SK-N-SH (cell line): ENCODE measurements at regions not wholly inside any gene's neighbourhood (a gene's known extent, or its start where the extent isn't known, plus 50 kb on each side); places are given as distances from the start of the nearest gene placed in this dataset.

Experiments used
- CTCF ChIA-PET: fragments of 300-600, 350-600 bp; formaldehyde crosslinking; extraction: SDS; loops from one replicate; lab custom pipeline; 2021; lab: Yijun Ruan, JAX
- POLR2A ChIA-PET: fragments of 350-600 bp; sonication (Branson Sonifier 250); formaldehyde crosslinking; extraction: SDS; loops from one replicate; lab custom pipeline; 2020; ENCODE audit warnings: antibody characterized with exemption, inconsistent platforms; lab: Yijun Ruan, JAX
- DNase-seq: peaks from one replicate; pipeline ENCODE4 v3.0.0; 2012
- H2AFZ ChIP-seq: fragments of 200-600 bp; sonication (generic); 2 replicates; pipeline ENCODE4 v1.8.1; 2016; ENCODE audit warnings: antibody characterized with exemption, mild to moderate bottlenecking, low read depth
- H3F3A ChIP-seq: fragments of 200-600 bp; sonication (generic); replicated peaks from 2 replicates; pipeline ENCODE3; 2016; ENCODE audit warnings: antibody characterized with exemption, mild to moderate bottlenecking; ENCODE audit not compliant: insufficient read depth
- H3K27ac ChIP-seq, 2 experiments: fragments of 200-500 bp in 1 of 2; fragments of 200-600 bp in 1 of 2; sonication (Bioruptor generic) in 1 of 2; sonication (generic), shearing (Covaris generic) in 1 of 2; 2 replicates each; pipeline versions ENCODE4 v1.5.1 to v1.6.1; 2014 to 2016; ENCODE audit warnings: low read depth in 2 of 2, inconsistent platforms in 1 of 2, low read length in 1 of 2, mild to moderate bottlenecking in 1 of 2, mixed read lengths in 1 of 2
- H3K27me3 ChIP-seq: fragments of 200-600 bp; sonication (generic), shearing (Covaris generic); 2 replicates; pipeline ENCODE4 v1.6.1; 2016; ENCODE audit warnings: mixed run types; ENCODE audit not compliant: insufficient read depth
- H3K36me3 ChIP-seq, 2 experiments: fragments of 200-500 bp in 1 of 2; fragments of 200-600 bp in 1 of 2; sonication (Bioruptor generic) in 1 of 2; sonication (generic) in 1 of 2; replicated peaks in 1 of 2; 2 replicates each; pipeline versions ENCODE3 to v1.5.1; 2014 to 2016; ENCODE audit warnings: low read length in 1 of 2, mild to moderate bottlenecking in 1 of 2; ENCODE audit not compliant: insufficient read depth in 2 of 2, control insufficient read depth in 1 of 2
- H3K4me1 ChIP-seq, 2 experiments: fragments of 200-500 bp in 1 of 2; fragments of 200-600 bp in 1 of 2; sonication (Bioruptor generic) in 1 of 2; sonication (generic), shearing (Covaris generic) in 1 of 2; 2 replicates each; pipeline versions ENCODE4 v1.5.1 to v1.6.1; 2014 to 2016; ENCODE audit warnings: low read depth in 1 of 2, low read length in 1 of 2, mixed run types in 1 of 2; ENCODE audit not compliant: insufficient read depth in 2 of 2, control insufficient read depth in 1 of 2
- H3K4me2 ChIP-seq: fragments of 200-600 bp; sonication (generic), shearing (Covaris generic); 2 replicates; pipeline ENCODE4 v1.6.1; 2017; ENCODE audit warnings: mixed run types
- H3K4me3 ChIP-seq, 2 experiments: fragments of 200-500 bp in 1 of 2; fragments of 200-600 bp in 1 of 2; sonication (Bioruptor generic) in 1 of 2; sonication (generic), shearing (Covaris generic) in 1 of 2; 2 replicates each; pipeline versions ENCODE4 v1.5.1 to v1.8.1; 2014 to 2016; ENCODE audit warnings: low read depth in 2 of 2, inconsistent platforms in 1 of 2, low read length in 1 of 2, mild to moderate bottlenecking in 1 of 2, mixed read lengths in 1 of 2, moderate library complexity in 1 of 2
- H3K79me2 ChIP-seq: fragments of 200-600 bp; sonication (generic); 2 replicates; pipeline ENCODE4 v1.8.1; 2017; ENCODE audit warnings: mild to moderate bottlenecking; ENCODE audit not compliant: insufficient read depth
- H3K9ac ChIP-seq: fragments of 200-600 bp; sonication (generic); 2 replicates; pipeline ENCODE4 v1.6.1; 2017; ENCODE audit warnings: mixed run types
- H3K9me2 ChIP-seq: fragments of 200-600 bp; sonication (generic); 2 replicates; pipeline ENCODE4 v1.6.1; 2017; ENCODE audit warnings: mixed run types
- H3K9me3 ChIP-seq: fragments of 200-600 bp; sonication (generic); 2 replicates; pipeline ENCODE4 v1.6.1; 2017; ENCODE audit warnings: mixed run types, mild to moderate bottlenecking, moderate library complexity
- H4K20me1 ChIP-seq: fragments of 200-600 bp; sonication (generic); 2 replicates; pipeline ENCODE4 v1.6.1; 2017; ENCODE audit warnings: mild to moderate bottlenecking, mixed run types; ENCODE audit not compliant: insufficient read depth
- CHD2 ChIP-seq: fragments of 150-350 bp; IDR thresholded peaks from 2 replicates; pipeline ENCODE4 v1.6.1; 2018; ENCODE audit warnings: low read length; ENCODE audit not compliant: partially characterized antibody
- ELF1 ChIP-seq: IDR thresholded peaks from 2 replicates; pipeline ENCODE4 v1.4.0; 2012
- EP300 ChIP-seq, 2 experiments: IDR thresholded peaks; 2 replicates each; pipeline versions ENCODE4 v1.4.0 to v1.6.1; 2012; ENCODE audit warnings: borderline replicate concordance in 1 of 2, low read depth in 1 of 2, low read length in 1 of 2
- EZH2phosphoT487 ChIP-seq: fragments of 200-600 bp; sonication (generic); IDR thresholded peaks from 2 replicates; pipeline ENCODE4 v1.6.1; 2017; ENCODE audit warnings: low read depth, mixed run types, mild to moderate bottlenecking, antibody characterized with exemption, moderate library complexity, borderline replicate concordance
- FOSL2 ChIP-seq: IDR thresholded peaks from 2 replicates; pipeline ENCODE4 v1.4.0; 2012; ENCODE audit warnings: low read depth, mild to moderate bottlenecking, moderate library complexity, borderline replicate concordance
- FOXJ3 ChIP-seq: sonication (generic); formaldehyde crosslinking; IDR thresholded peaks from 2 replicates; pipeline ENCODE4 v1.5.1; 2020; ENCODE audit warnings: mild to moderate bottlenecking, missing genetic modification reagents
- JUND ChIP-seq: IDR thresholded peaks from 2 replicates; pipeline ENCODE4 v1.4.0; 2012
- MXI1 ChIP-seq: IDR thresholded peaks from 2 replicates; pipeline ENCODE4 v1.6.1; 2012; ENCODE audit warnings: mild to moderate bottlenecking, low read depth, low read length, improper control_type of control experiment
- NRF1 ChIP-seq: IDR thresholded peaks from 2 replicates; pipeline ENCODE4 v1.6.1; 2012; ENCODE audit warnings: low read depth, mild to moderate bottlenecking, low read length
- RCOR1 ChIP-seq: fragments of 150-350 bp; IDR thresholded peaks from 2 replicates; pipeline ENCODE4 v1.6.1; 2017; ENCODE audit warnings: antibody characterized with exemption, low read length
- RFX5 ChIP-seq: IDR thresholded peaks from 2 replicates; pipeline ENCODE4 v1.6.1; 2012; ENCODE audit warnings: mild to moderate bottlenecking, improper control_type of control experiment, low read length
- RXRA ChIP-seq: IDR thresholded peaks from 2 replicates; pipeline ENCODE4 v1.4.0; 2012; ENCODE audit warnings: low read depth, mild to moderate bottlenecking, borderline replicate concordance
- SIN3A ChIP-seq: IDR thresholded peaks from 2 replicates; pipeline ENCODE4 v1.6.1; 2012; ENCODE audit warnings: low read depth, mild to moderate bottlenecking, low read length, moderate library complexity, borderline replicate concordance
- TAF1 ChIP-seq: IDR thresholded peaks from 2 replicates; pipeline ENCODE4 v1.6.1; 2012; ENCODE audit warnings: low read depth, mild to moderate bottlenecking, low read length, moderate library complexity, borderline replicate concordance
- TEAD4 ChIP-seq: IDR thresholded peaks from 2 replicates; pipeline ENCODE4 v1.4.0; 2012; ENCODE audit warnings: mild to moderate bottlenecking, borderline replicate concordance; ENCODE audit not compliant: insufficient read depth
- WGBS: methylation state at CpG from one replicate; pipeline ENCODE4 v1.1.6; 2017; ENCODE audit warnings: low lambda C conversion rate; 5-methylcytosine and 5-hydroxymethylcytosine counted together
- TF ChIP-seq, protein P1 (sequence below): IDR thresholded peaks from 2 replicates; pipeline ENCODE4; 2012
- TF ChIP-seq, protein P2 (sequence below): IDR thresholded peaks from 2 replicates; pipeline ENCODE4 v1.6.1; 2012; ENCODE audit warnings: mild to moderate bottlenecking, low read depth, low read length, moderate library complexity
- TF ChIP-seq, protein P3 (sequence below): IDR thresholded peaks from 2 replicates; pipeline ENCODE4 v1.4.0; 2012; ENCODE audit warnings: low read depth, borderline replicate concordance
- TF ChIP-seq, protein P4 (sequence below): IDR thresholded peaks from 2 replicates; pipeline ENCODE4 v1.4.0; 2012; ENCODE audit warnings: low read depth, borderline replicate concordance

DNA sequence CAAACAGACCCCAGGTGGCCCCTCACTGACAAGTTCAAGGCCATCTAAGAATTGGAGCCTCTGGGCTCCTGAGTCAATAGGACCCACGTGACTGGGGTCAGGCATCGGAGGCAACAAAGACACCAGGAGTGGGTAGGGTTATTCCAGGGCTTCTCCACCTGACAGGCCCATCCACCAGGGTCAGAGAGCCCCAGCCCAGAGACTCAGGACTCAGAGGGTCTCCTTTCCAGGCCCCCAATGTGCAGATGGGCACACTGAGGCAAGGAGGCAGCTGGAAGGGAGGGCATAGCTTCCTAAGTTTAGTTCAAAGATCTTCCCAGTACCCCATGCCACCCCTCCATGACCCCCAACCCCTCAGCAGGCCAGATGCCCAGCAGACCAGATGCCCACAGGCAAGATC is 388.6 kb downstream of the MATN1 start:
- no peaks in the 10 kb centered on the region for H3K27me3 ChIP-seq
- no peaks in the 10 kb centered on the region for H4K20me1 ChIP-seq
- H3K4me2 ChIP-seq = no peak overlapping the region
- WGBS = 0% methylated on average over 1 of the region's 2 CpGs
- no peak overlapping the region for H3K9ac ChIP-seq
- H3K9me3 ChIP-seq = no peaks in the 10 kb centered on the region
- POLR2A ChIA-PET = no interaction called here
- H3F3A ChIP-seq = no peaks in the 10 kb centered on the region
- TF ChIP-seq, protein P1, sequence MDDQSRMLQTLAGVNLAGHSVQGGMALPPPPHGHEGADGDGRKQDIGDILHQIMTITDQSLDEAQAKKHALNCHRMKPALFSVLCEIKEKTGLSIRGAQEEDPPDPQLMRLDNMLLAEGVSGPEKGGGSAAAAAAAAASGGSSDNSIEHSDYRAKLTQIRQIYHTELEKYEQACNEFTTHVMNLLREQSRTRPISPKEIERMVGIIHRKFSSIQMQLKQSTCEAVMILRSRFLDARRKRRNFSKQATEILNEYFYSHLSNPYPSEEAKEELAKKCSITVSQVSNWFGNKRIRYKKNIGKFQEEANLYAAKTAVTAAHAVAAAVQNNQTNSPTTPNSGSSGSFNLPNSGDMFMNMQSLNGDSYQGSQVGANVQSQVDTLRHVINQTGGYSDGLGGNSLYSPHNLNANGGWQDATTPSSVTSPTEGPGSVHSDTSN = no peak
- TF ChIP-seq JUND = no peak
- no peak for TF ChIP-seq RCOR1
- TF ChIP-seq EP300 (IDR thresholded peaks at IDR 0.05; ENCODE audit: borderline replicate concordance in 1 of 2, low read depth in 1 of 2, low read length in 1 of 2) = no peak
- no peak for TF ChIP-seq TAF1
- no peak for TF ChIP-seq RFX5
- no peak for TF ChIP-seq NRF1
- TF ChIP-seq TEAD4 = no peak
- no peak for TF ChIP-seq SIN3A
- TF ChIP-seq, protein P2, sequence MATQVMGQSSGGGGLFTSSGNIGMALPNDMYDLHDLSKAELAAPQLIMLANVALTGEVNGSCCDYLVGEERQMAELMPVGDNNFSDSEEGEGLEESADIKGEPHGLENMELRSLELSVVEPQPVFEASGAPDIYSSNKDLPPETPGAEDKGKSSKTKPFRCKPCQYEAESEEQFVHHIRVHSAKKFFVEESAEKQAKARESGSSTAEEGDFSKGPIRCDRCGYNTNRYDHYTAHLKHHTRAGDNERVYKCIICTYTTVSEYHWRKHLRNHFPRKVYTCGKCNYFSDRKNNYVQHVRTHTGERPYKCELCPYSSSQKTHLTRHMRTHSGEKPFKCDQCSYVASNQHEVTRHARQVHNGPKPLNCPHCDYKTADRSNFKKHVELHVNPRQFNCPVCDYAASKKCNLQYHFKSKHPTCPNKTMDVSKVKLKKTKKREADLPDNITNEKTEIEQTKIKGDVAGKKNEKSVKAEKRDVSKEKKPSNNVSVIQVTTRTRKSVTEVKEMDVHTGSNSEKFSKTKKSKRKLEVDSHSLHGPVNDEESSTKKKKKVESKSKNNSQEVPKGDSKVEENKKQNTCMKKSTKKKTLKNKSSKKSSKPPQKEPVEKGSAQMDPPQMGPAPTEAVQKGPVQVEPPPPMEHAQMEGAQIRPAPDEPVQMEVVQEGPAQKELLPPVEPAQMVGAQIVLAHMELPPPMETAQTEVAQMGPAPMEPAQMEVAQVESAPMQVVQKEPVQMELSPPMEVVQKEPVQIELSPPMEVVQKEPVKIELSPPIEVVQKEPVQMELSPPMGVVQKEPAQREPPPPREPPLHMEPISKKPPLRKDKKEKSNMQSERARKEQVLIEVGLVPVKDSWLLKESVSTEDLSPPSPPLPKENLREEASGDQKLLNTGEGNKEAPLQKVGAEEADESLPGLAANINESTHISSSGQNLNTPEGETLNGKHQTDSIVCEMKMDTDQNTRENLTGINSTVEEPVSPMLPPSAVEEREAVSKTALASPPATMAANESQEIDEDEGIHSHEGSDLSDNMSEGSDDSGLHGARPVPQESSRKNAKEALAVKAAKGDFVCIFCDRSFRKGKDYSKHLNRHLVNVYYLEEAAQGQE = no peak
- TF ChIP-seq, protein P3, sequence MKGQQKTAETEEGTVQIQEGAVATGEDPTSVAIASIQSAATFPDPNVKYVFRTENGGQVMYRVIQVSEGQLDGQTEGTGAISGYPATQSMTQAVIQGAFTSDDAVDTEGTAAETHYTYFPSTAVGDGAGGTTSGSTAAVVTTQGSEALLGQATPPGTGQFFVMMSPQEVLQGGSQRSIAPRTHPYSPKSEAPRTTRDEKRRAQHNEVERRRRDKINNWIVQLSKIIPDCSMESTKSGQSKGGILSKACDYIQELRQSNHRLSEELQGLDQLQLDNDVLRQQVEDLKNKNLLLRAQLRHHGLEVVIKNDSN = no peak
- no peak for TF ChIP-seq RXRA
- no peak for TF ChIP-seq FOXJ3 (CRISPR knock-in tag)
- TF ChIP-seq, protein P4, sequence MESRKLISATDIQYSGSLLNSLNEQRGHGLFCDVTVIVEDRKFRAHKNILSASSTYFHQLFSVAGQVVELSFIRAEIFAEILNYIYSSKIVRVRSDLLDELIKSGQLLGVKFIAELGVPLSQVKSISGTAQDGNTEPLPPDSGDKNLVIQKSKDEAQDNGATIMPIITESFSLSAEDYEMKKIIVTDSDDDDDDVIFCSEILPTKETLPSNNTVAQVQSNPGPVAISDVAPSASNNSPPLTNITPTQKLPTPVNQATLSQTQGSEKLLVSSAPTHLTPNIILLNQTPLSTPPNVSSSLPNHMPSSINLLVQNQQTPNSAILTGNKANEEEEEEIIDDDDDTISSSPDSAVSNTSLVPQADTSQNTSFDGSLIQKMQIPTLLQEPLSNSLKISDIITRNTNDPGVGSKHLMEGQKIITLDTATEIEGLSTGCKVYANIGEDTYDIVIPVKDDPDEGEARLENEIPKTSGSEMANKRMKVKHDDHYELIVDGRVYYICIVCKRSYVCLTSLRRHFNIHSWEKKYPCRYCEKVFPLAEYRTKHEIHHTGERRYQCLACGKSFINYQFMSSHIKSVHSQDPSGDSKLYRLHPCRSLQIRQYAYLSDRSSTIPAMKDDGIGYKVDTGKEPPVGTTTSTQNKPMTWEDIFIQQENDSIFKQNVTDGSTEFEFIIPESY = no peak
- TF ChIP-seq FOSL2 = no peak
- TF ChIP-seq EZH2phosphoT487 = no peak
- TF ChIP-seq MXI1 = no peak
- TF ChIP-seq ELF1 = no peak
- no peak for TF ChIP-seq CHD2
- no peaks in the 10 kb centered on the region for H3K79me2 ChIP-seq
- H2AFZ ChIP-seq = no peak overlapping the region
- H3K9me2 ChIP-seq = no peaks in the 10 kb centered on the region
- peaks cover 0 to 7% of the 10 kb centered on the region in 2 experiments; a peak in 1 of 4 replicates for H3K4me1 ChIP-seq
- no peak for DNase-seq
- CTCF ChIA-PET = interaction anchor here (0.8 to 1.0 kb wide), 2 partner anchors 46 to 224 kb away, joined by 3 read pairs; no protein-coding TSS in a partner anchor
- H3K36me3 ChIP-seq = no peaks in the 10 kb centered on the region
- H3K4me3 ChIP-seq = no peak overlapping the region
- H3K27ac ChIP-seq = no peak overlapping the region
